GM12873 (cell line): ENCODE measurements at regions not wholly inside any gene's neighbourhood (a gene's known extent, or its start where the extent isn't known, plus 50 kb on each side); places are given as distances from the start of the nearest gene placed in this dataset.

Experiments
- CTCF ChIP-seq: IDR thresholded peaks from 2 replicates; pipeline ENCODE4 v1.5.1; 2012; ENCODE audit warnings: low read depth, mild to moderate bottlenecking, moderate library complexity, low read length, control low read depth; ENCODE audit not compliant: insufficient read depth; ENCODE audit errors: missing control alignments

- no peak for TF ChIP-seq CTCF
These were observed 190.7 kb upstream of the CCDC68 start for GRCh38 chr18:55149994-55150393.

- no peak for TF ChIP-seq CTCF
These were observed 188.5 kb upstream of the CCDC68 start for GRCh38 chr18:55147791-55148190.

GRCh38 chr18:55144193-55144930 lies 185.1 kb upstream of the CCDC68 start:
- TF ChIP-seq CTCF, result no peak

GRCh38 chr18:55142410-55142809 lies 183.1 kb upstream of the CCDC68 start:
- TF ChIP-seq CTCF, result no peak

- no peak for TF ChIP-seq CTCF
These were observed 182.1 kb upstream of the CCDC68 start for GRCh38 chr18:55141318-55141717.

- no peak for TF ChIP-seq CTCF
These were observed 180.6 kb upstream of the CCDC68 start for GRCh38 chr18:55139836-55140235.

GRCh38 chr18:55139307-55139706 lies 180.0 kb upstream of the CCDC68 start:
- TF ChIP-seq CTCF, result no peak

- no peak for TF ChIP-seq CTCF
These were observed 179.1 kb upstream of the CCDC68 start for GRCh38 chr18:55138401-55138800.
